A549 (cell line): ENCODE measurements at regions not wholly inside any gene's neighbourhood (a gene's known extent, or its start where the extent isn't known, plus 50 kb on each side); places are given as distances from the start of the nearest gene placed in this dataset.

Source experiments
- BHLHE40 ChIP-seq: IDR thresholded peaks from 2 replicates; pipeline ENCODE4 v1.6.1; 2012; ENCODE audit warnings: low read depth, low read length, inconsistent platforms
- CTCF ChIP-seq: fragments of >200 bp; sonication (Bioruptor Twin); formaldehyde crosslinking; IDR thresholded peaks from 3 replicates; pipeline ENCODE4 v1.5.1; 2016
- EP300 ChIP-seq, 2 experiments: fragments of >200 bp; sonication (Bioruptor Twin); formaldehyde crosslinking; IDR thresholded peaks; 2 replicates in 1 of 2; 3 replicates in 1 of 2; pipeline ENCODE4 v1.6.1; 2016 to 2017
- ESRRA ChIP-seq: fragments of 150-350 bp; IDR thresholded peaks from 2 replicates; pipeline ENCODE4 v1.6.1; 2014; ENCODE audit warnings: mild to moderate bottlenecking, low read length, borderline replicate concordance
- MAX ChIP-seq: IDR thresholded peaks from 2 replicates; pipeline ENCODE4 v1.6.1; 2012
- MYC ChIP-seq: IDR thresholded peaks from 2 replicates; pipeline ENCODE4 v1.6.1; 2012; ENCODE audit warnings: mild to moderate bottlenecking, inconsistent platforms, low read length, improper control_type of control experiment, borderline replicate concordance
- NFE2L2 ChIP-seq: fragments of 150-350 bp; conservative IDR thresholded peaks from 2 replicates; pipeline ENCODE4 v1.6.1; 2014; ENCODE audit warnings: low read length
- RAD21 ChIP-seq, 2 experiments: fragments of >200 bp in 1 of 2; sonication (Bioruptor Twin) in 1 of 2; formaldehyde crosslinking in 1 of 2; IDR thresholded peaks in 1 of 2; conservative IDR thresholded peaks in 1 of 2; 2 replicates in 1 of 2; 3 replicates in 1 of 2; pipeline ENCODE4 v1.6.1; 2012 to 2018; ENCODE audit warnings: inconsistent platforms in 1 of 2
- REST ChIP-seq: fragments of 200-600 bp; sonication (generic); IDR thresholded peaks from 2 replicates; pipeline ENCODE4 v1.6.1; 2016; ENCODE audit warnings: antibody characterized with exemption, mild to moderate bottlenecking, moderate library complexity
- ZC3H11A ChIP-seq: fragments of 450-650 bp; IDR thresholded peaks from 2 replicates; pipeline ENCODE4 v1.6.1; 2014; ENCODE audit warnings: antibody characterized with exemption, mild to moderate bottlenecking

- TF ChIP-seq CTCF (no peak), BHLHE40 (no peak), NFE2L2 (no peak), RAD21 (conservative IDR thresholded peaks at IDR 0.05 in 1 of 2, IDR thresholded peaks at IDR 0.05 in 1 of 2) (no peak), EP300 (IDR thresholded peaks at IDR 0.05) (no peak), REST (no peak), MYC (no peak), ZC3H11A (no peak), ESRRA (no peak), MAX (no peak)
Observed at GRCh38 chr4:180960743-180961401, 1282.3 kb upstream of the TENM3 start.
